ENCODE measurements at regions not wholly inside any gene's neighbourhood (a gene's known extent, or its start where the extent isn't known, plus 50 kb on each side); places are given as distances from the start of the nearest gene placed in this dataset.
"Not testable (repeated sequence)": the region's sequence is repeated elsewhere in the genome, so short reads cannot be mapped to it uniquely, and the experiment has no call there.

GRCh38 chr2:111606632-111607031 is 277.4 kb downstream of the ANAPC1 start:
- TF ChIP-seq, protein P1, sequence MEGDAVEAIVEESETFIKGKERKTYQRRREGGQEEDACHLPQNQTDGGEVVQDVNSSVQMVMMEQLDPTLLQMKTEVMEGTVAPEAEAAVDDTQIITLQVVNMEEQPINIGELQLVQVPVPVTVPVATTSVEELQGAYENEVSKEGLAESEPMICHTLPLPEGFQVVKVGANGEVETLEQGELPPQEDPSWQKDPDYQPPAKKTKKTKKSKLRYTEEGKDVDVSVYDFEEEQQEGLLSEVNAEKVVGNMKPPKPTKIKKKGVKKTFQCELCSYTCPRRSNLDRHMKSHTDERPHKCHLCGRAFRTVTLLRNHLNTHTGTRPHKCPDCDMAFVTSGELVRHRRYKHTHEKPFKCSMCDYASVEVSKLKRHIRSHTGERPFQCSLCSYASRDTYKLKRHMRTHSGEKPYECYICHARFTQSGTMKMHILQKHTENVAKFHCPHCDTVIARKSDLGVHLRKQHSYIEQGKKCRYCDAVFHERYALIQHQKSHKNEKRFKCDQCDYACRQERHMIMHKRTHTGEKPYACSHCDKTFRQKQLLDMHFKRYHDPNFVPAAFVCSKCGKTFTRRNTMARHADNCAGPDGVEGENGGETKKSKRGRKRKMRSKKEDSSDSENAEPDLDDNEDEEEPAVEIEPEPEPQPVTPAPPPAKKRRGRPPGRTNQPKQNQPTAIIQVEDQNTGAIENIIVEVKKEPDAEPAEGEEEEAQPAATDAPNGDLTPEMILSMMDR (IDR thresholded peaks at IDR 0.05): not testable (repeated sequence)
- not testable (repeated sequence) for TF ChIP-seq POLR2A (IDR thresholded peaks at IDR 0.05)

Measured in thyroid gland (tissue), 4 donors.